Stimulated activated CD4-positive, alpha-beta T cell treated with anti-CD3 and anti-CD28 coated beads, Interleukin-1b, Interleukin-23, amount 100 ng/mL, for 24 hours (primary cell): ENCODE measurements at regions not wholly inside any gene's neighbourhood (a gene's known extent, or its start where the extent isn't known, plus 50 kb on each side); places are given as distances from the start of the nearest gene placed in this dataset.

Source experiments
- DNase-seq, 4 experiments: peaks; one replicate each; pipeline ENCODE4 v3.0.0-alpha.2; 2020; ENCODE audit warnings: low read depth in 4 of 4, low spot score in 1 of 4

GRCh38 chr6:40268166-40268565 is 319.0 kb downstream of the LRFN2 start:
- no peak for DNase-seq

GRCh38 chr6:40265615-40266014 is 321.5 kb downstream of the LRFN2 start:
- DNase-seq = no peak

DNA sequence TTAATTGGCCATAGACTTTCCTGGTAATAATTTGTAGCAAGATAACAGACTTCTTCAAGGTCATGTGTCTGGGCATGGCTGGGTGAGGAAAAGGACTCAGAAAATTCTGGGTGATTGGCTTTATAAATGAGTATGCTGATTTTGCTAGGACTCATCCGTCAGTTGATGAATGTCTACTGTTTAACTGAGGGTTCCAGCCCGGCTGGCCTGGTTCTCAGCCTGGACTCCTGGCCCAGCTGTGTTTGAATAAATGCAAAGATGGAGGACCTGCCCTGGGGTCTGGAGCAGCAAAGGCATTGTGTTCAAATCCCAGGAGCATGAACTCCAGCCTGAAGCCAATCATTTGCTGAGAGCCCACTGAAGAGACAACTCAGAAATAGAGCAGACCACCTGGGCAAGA is 323.2 kb downstream of the LRFN2 start:
- no peak for DNase-seq

GRCh38 chr6:40262363-40262762 is 324.8 kb downstream of the LRFN2 start:
- DNase-seq = no peak

GRCh38 chr6:40258531-40258930 is 324.3 kb upstream of the MOCS1 start:
- DNase-seq = no peak

GRCh38 chr6:40256831-40257230 is 322.6 kb upstream of the MOCS1 start:
- no peak for DNase-seq

DNA sequence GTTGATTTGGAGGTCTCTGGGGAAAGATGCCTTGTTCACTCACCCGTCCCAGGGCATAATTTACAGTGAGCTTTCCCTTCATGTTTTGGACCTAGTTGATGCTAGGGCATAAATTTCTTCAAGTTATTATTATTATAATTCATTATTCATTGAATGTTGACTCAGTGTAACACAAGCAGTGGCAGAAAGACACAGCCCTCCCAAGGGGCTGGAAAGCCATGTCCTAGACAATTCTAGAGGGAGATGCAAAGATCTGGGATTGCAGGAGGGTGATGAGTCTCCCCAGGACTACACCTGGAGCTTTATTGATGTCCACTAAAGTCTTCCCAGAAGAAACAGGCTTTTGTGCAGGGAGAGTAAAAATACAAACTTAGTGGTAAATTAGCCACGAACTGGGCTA is 322.0 kb upstream of the MOCS1 start:
- no peak for DNase-seq

GRCh38 chr6:40253420-40253819 is 319.2 kb upstream of the MOCS1 start:
- DNase-seq = no peak

GRCh38 chr6:40252531-40253258 is 318.4 kb upstream of the MOCS1 start:
- DNase-seq = no peak

DNA sequence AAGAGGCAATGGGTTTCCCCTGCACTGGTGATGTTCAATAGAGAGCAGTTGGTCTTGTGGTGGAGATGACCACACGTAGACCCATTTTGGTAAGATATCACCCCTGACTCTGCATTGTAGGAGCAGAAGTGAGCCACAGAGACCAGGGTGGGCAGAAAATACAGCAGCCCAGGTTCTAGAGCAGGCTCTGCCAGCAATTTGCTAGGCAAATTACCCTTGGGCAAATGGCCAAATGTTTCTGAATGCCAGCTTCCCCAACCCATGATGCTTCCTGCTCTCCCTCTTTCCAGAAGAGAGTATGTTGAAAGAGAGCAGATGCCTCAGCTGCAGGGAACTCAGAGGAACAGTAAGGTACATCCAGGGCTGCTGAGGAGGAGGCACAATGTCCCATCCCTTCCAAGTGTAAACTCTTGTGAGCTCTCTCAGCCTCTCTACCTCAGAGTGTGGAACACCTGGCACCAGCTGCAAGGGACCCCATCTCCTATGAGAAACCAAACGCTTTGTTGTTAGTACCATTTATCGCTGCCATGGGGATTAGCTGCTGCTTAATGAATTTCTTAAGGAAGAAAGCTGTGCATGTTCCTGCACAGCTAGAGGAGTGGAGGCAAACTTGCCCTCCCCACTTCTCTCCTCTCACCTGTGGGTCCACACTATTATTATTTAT is 317.5 kb upstream of the MOCS1 start:
- no peak for DNase-seq

GRCh38 chr6:40249935-40250334 is 315.7 kb upstream of the MOCS1 start:
- DNase-seq = no peak

DNA sequence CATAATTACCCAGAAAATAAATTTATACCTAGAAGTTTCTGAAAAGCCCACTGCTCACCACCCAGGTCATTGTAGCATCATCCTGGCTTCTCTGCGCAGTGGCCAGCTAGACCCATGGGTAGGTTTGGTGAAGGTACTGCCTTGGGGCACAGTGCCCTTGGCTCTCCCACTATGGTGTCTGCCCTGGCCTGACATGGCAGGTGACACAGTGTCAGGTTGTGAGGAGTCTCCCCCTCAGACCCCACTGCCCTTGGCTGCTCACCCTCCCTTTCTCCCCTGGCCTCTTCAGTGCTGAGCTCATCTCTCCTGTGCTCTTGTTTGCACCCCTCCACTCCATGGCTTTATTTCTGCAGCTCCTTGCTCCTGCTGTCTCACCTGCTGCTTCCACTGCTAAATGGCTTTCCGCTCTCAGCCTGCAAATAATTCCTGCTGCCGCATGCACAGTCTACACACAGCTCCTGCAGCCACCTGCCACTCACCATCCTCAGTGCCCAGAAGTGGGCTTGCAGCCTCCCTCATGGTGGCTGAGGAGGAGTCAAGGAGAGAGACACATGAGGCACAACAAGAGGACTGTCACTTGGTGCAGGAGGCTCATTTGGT is 313.4 kb upstream of the MOCS1 start:
- DNase-seq = no peak

DNA sequence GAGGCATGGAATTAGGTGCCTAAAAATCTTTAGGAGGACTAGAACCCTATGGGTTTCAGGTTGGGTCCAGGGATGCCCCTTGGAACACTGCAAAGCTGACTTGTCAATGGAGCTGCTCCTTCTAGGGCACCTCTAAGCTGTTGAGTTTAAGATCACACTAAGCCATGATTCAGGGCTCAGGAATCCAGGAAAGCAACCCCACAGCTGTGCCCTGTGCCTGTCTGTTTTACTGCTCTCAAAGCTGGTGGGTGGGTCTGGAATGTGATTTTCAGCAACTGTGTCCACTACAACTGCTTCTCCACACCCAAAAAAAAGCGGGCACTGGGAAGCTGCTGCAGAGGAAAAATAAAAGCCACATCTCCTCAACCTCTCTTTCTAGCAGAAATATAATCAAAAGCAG is 310.4 kb upstream of the MOCS1 start:
- DNase-seq = no peak

- DNase-seq = no peak
Observed at GRCh38 chr6:40232698-40233097, 298.4 kb upstream of the MOCS1 start.

DNA sequence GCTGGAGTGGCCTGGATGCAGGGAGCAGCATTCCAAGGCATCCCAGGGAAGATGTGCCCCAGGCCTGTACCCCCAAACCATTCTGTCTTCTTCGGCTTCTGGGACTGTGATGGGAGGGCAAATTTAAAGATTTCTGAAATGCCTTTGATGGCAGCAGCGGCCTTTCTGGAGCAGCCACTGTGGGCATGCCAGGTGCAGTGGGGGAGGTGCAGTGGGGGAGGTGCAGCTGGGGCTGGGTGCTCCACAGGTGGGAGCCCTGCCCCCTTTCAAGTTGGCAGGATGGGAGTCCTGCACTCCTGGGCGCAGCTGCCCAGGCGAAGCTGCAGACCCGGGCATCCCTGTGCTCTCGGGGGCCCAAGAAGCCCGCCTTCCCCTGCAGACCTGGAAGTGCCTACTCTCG is 293.5 kb upstream of the MOCS1 start:
- no peak for DNase-seq

DNA sequence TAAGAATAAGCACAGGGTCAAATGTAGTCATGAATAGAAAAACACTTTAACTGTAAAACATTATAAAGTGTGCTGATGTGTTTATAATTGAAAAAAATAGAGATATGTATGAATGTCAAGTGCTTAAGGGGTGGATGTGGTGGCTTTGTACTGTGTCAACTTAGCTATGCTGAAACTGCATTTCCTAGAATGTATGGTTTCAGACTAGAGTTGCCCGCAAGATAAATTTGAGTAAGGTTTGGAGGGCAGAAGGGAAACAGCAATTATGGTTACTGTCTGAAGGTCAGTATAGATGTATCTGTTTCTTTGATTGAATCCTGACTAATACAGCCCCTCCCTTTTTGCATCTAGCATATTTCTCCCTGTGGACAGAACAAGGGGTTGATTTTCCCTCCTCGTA is 288.1 kb upstream of the MOCS1 start:
- no peak for DNase-seq

- DNase-seq = no peak
Observed at GRCh38 chr6:40219799-40220198, 285.5 kb upstream of the MOCS1 start.

DNA sequence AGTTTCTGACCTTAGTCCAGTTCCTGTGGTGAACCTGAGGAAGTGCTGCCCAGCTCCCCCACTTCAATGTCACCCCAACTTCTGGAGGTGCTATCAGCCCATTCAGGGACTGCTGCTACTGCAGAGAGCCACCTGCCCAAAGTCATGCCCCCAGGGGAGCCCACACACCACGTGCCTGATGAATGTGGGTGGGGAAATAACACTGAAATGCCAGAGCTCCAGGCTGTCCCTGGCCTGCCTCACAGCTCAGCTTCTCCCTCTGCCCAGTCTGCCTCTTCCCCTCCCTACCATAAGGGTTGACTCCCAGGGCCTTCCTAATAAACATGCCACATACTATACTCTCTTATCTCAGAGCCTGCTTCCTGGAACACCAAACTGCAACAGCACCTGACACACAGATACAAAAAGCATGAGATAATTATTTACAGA is 276.4 kb upstream of the MOCS1 start:
- no peak for DNase-seq

- DNase-seq = no peak
Observed at GRCh38 chr6:40205801-40206200, 271.5 kb upstream of the MOCS1 start.

- no peak for DNase-seq
Observed at GRCh38 chr6:40205004-40205403, 270.7 kb upstream of the MOCS1 start.

GRCh38 chr6:40197371-40197770 is 263.1 kb upstream of the MOCS1 start:
- DNase-seq = no peak

DNA sequence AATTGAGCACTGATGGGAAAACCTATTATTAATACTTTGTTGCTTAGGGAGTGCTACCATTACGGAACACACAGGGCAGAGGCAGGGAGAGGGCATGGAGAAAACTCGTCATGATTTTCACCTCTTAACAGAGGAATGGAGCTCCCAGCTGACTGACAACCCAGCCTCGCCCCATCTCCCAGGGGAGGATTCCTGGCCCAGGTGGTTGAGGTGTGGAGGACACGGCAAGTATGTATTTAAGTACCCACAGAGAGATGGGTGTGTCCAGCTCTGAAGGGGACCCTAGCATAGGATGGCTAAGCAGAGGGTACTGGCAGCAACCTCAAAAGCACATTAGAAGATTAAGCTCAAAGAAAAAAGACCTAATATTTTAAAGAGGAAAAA is 261.9 kb upstream of the MOCS1 start:
- DNase-seq = no peak
